ENCODE measurements at regions not wholly inside any gene's neighbourhood (a gene's known extent, or its start where the extent isn't known, plus 50 kb on each side); places are given as distances from the start of the nearest gene placed in this dataset.

- no peaks in the 10 kb centered on the region for H3K36me3 ChIP-seq (ENCODE audit: control insufficient read depth in 2 of 3, insufficient read depth in 3 of 3, low read length in 3 of 3)
- intact Hi-C loops (cut with DNase I), result no loop called here
Measured at GRCh38 chr12:39062266-39062996, 157.0 kb upstream of the CPNE8 start.

GRCh38 chr12:39061576-39061975 is 156.2 kb upstream of the CPNE8 start:
- Histone ChIP-seq H3K4me1 (ENCODE audit: control insufficient read depth in 2 of 3, insufficient read depth in 2 of 3, low read depth in 1 of 3, low read length in 3 of 3) (no peaks in the 10 kb centered on the region), H3K27me3 (ENCODE audit: control insufficient read depth, insufficient read depth, low read length) (no peaks in the 10 kb centered on the region), H3K27ac (ENCODE audit: low read depth in 2 of 2, low read length in 2 of 2) (no peak overlapping the region), H3K4me3 (ENCODE audit: low read length in 3 of 3) (no peak overlapping the region), H3K9me3 (ENCODE audit: control insufficient read depth in 2 of 3, insufficient read depth in 1 of 3, low read length in 3 of 3) (no peaks in the 10 kb centered on the region), H3K9ac (ENCODE audit: low read length in 3 of 3) (no peak overlapping the region), H3K36me3 (ENCODE audit: control insufficient read depth in 2 of 3, insufficient read depth in 3 of 3, low read length in 3 of 3) (no peaks in the 10 kb centered on the region)
- no peak for TF ChIP-seq CTCF (IDR thresholded peaks at IDR 0.05; ENCODE audit: borderline replicate concordance, extremely low read depth, insufficient read depth)
- no peak for DNase-seq
- intact Hi-C loops (cut with DNase I), result no loop called here
- FAIRE-seq, result no peak

More at GRCh38 chr12:39062266-39062996, 157.0 kb upstream of the CPNE8 start:
- TF ChIP-seq CTCF (IDR thresholded peaks at IDR 0.05; ENCODE audit: borderline replicate concordance, extremely low read depth, insufficient read depth), result no peak
- FAIRE-seq, result no peak
- Histone ChIP-seq H3K27ac (ENCODE audit: low read depth in 2 of 2, low read length in 2 of 2) (no peak overlapping the region), H3K27me3 (ENCODE audit: control insufficient read depth, insufficient read depth, low read length) (no peaks in the 10 kb centered on the region), H3K4me1 (ENCODE audit: control insufficient read depth in 2 of 3, insufficient read depth in 2 of 3, low read depth in 1 of 3, low read length in 3 of 3) (no peaks in the 10 kb centered on the region), H3K9ac (ENCODE audit: low read length in 3 of 3) (no peak overlapping the region), H3K4me3 (ENCODE audit: low read length in 3 of 3) (no peak overlapping the region), H3K9me3 (ENCODE audit: control insufficient read depth in 2 of 3, insufficient read depth in 1 of 3, low read length in 3 of 3) (no peaks in the 10 kb centered on the region)
- no peak for DNase-seq

GRCh38 chr12:39048395-39048794 is 143.0 kb upstream of the CPNE8 start:
- TF ChIP-seq CTCF (IDR thresholded peaks at IDR 0.05; ENCODE audit: borderline replicate concordance, extremely low read depth, insufficient read depth), result no peak

More at GRCh38 chr12:39048395-39048794, 143.0 kb upstream of the CPNE8 start:
- Histone ChIP-seq H3K36me3 (ENCODE audit: control insufficient read depth in 2 of 3, insufficient read depth in 3 of 3, low read length in 3 of 3) (no peaks in the 10 kb centered on the region), H3K4me3 (ENCODE audit: low read length in 3 of 3) (no peak overlapping the region), H3K27me3 (ENCODE audit: control insufficient read depth, insufficient read depth, low read length) (no peaks in the 10 kb centered on the region), H3K9me3 (ENCODE audit: control insufficient read depth in 2 of 3, insufficient read depth in 1 of 3, low read length in 3 of 3) (no peaks in the 10 kb centered on the region), H3K4me1 (ENCODE audit: control insufficient read depth in 2 of 3, insufficient read depth in 2 of 3, low read depth in 1 of 3, low read length in 3 of 3) (no peaks in the 10 kb centered on the region), H3K9ac (ENCODE audit: low read length in 3 of 3) (no peak overlapping the region), H3K27ac (ENCODE audit: low read depth in 2 of 2, low read length in 2 of 2) (no peak overlapping the region)
- DNase-seq (no peak), FAIRE-seq (no peak)
- intact Hi-C loops (cut with DNase I), result no loop called here

Data from kidney (tissue), 13 donors.